ENCODE measurements at regions not wholly inside any gene's neighbourhood (a gene's known extent, or its start where the extent isn't known, plus 50 kb on each side); places are given as distances from the start of the nearest gene placed in this dataset.

DNA sequence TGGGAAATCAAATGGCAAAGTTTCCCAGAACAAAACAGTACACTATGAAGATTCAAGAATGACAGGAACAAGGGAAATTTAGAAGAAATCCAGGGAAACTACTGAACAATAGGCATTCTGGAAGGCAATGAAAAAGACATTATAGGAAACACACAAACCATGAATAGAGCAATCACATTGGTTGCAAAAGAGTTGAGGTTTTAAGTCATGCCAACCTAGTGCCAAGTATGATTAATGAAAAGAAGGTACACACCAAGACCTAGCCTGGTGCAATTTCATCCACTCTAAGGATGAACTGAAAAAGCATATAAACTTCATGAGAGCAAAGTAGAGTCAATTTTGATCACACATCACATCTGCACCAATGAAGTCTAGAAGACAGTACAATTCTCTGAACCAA is 326.9 kb downstream of the PDHA2 start:
- no peaks in the 10 kb centered on the region for H3K36me3 ChIP-seq (ENCODE audit: insufficient read depth, insufficient read length, low read length)
- DNase-seq (ENCODE audit: low read depth, low spot score) = no peak

GRCh38 chr4:96170198-96170597 is 330.3 kb downstream of the PDHA2 start:
- Histone ChIP-seq H3K36me3 (ENCODE audit: insufficient read depth, insufficient read length, low read length) (no peaks in the 10 kb centered on the region), H3K27me3 (ENCODE audit: insufficient read depth, insufficient read length) (no peaks in the 10 kb centered on the region), H3K4me3 (ENCODE audit: insufficient read length, low read depth) (no peak overlapping the region), H3K4me1 (ENCODE audit: insufficient read depth, insufficient read length) (no peaks in the 10 kb centered on the region), H3K9me3 (ENCODE audit: insufficient read depth, low read length) (peaks cover 5% of the 10 kb centered on the region; the same call in 1 of the 2 replicates), H3K9ac (ENCODE audit: insufficient read length, low read depth) (no peak overlapping the region)
- no peak for TF ChIP-seq ZNF274 (IDR thresholded peaks at IDR 0.05; ENCODE audit: low read depth, low read length)
- no peak for DNase-seq (ENCODE audit: low read depth, low spot score)

More for the DNA sequence above, 326.9 kb downstream of the PDHA2 start:
- no peaks in the 10 kb centered on the region for H3K4me1 ChIP-seq (ENCODE audit: insufficient read depth, insufficient read length)
- H3K4me3 ChIP-seq (ENCODE audit: insufficient read length, low read depth) = no peak overlapping the region
- H3K9ac ChIP-seq (ENCODE audit: insufficient read length, low read depth) = no peak overlapping the region
- H3K9me3 ChIP-seq (ENCODE audit: insufficient read depth, low read length) = peaks cover 5% of the 10 kb centered on the region; the same call in 1 of the 2 replicates
- no peaks in the 10 kb centered on the region for H3K27me3 ChIP-seq (ENCODE audit: insufficient read depth, insufficient read length)
- no peak for TF ChIP-seq YY1 (IDR thresholded peaks at IDR 0.05; ENCODE audit: insufficient read depth, insufficient read length)
- TF ChIP-seq SUZ12 (IDR thresholded peaks at IDR 0.05; ENCODE audit: extremely low read depth, insufficient read depth, insufficient read length) = no peak
- TF ChIP-seq ZNF274 (IDR thresholded peaks at IDR 0.05; ENCODE audit: low read depth, low read length) = no peak

DNA sequence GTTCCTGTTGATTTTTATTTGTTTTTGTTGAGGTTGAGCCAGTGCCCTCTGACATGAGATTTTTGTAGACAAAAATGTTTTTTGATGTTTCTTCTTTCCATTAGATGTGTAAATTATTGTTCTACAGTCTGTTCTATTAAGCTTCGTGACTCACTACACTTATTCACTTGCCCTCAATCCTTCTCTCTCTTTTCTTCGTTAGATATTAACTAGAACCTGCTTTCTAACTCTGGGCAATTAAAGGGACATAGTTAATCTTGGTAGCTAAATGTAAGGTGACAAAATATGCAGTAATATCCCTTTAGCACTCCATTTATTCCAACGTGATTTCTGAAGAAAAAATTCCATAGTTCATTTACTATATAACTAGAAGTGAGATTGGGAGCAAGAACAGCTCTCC is 333.9 kb downstream of the PDHA2 start:
- Histone ChIP-seq H3K9me3 (ENCODE audit: insufficient read depth, low read length) (peaks cover 5% of the 10 kb centered on the region; the same call in 1 of the 2 replicates), H3K4me3 (ENCODE audit: insufficient read length, low read depth) (no peak overlapping the region), H3K4me1 (ENCODE audit: insufficient read depth, insufficient read length) (no peaks in the 10 kb centered on the region), H3K36me3 (ENCODE audit: insufficient read depth, insufficient read length, low read length) (no peaks in the 10 kb centered on the region), H3K27me3 (ENCODE audit: insufficient read depth, insufficient read length) (no peaks in the 10 kb centered on the region), H3K9ac (ENCODE audit: insufficient read length, low read depth) (no peak overlapping the region)
- no peak for DNase-seq (ENCODE audit: low read depth, low spot score)
- no peak for TF ChIP-seq SUZ12 (IDR thresholded peaks at IDR 0.05; ENCODE audit: extremely low read depth, insufficient read depth, insufficient read length)
- no peak for TF ChIP-seq ZNF274 (IDR thresholded peaks at IDR 0.05; ENCODE audit: low read depth, low read length)
- no peak for TF ChIP-seq YY1 (IDR thresholded peaks at IDR 0.05; ENCODE audit: insufficient read depth, insufficient read length)

DNA sequence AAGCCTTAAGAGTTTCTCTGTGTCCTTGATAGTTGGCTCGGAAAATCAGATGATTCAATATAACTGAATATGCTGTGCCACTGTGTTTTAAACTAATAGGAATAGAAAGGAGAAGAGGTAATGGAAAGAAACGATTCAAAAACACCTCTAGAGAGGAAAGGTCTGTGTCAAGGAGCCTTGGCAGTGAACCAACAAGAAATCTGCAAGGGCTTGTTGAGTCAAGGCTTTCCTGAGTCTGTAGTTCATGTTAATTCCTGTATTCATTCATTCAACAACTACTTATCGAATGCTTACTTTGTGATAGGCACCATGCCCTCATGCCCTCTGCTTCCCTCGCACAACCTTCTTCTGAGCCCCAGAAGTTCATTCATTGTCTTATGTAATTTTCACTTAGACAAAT is 336.0 kb downstream of the PDHA2 start:
- Histone ChIP-seq H3K4me3 (ENCODE audit: insufficient read length, low read depth) (no peak overlapping the region), H3K4me1 (ENCODE audit: insufficient read depth, insufficient read length) (no peaks in the 10 kb centered on the region), H3K36me3 (ENCODE audit: insufficient read depth, insufficient read length, low read length) (no peaks in the 10 kb centered on the region), H3K9ac (ENCODE audit: insufficient read length, low read depth) (no peak overlapping the region), H3K27me3 (ENCODE audit: insufficient read depth, insufficient read length) (no peaks in the 10 kb centered on the region), H3K9me3 (ENCODE audit: insufficient read depth, low read length) (no peaks in the 10 kb centered on the region)
- no peak for DNase-seq (ENCODE audit: low read depth, low spot score)
- TF ChIP-seq YY1 (IDR thresholded peaks at IDR 0.05; ENCODE audit: insufficient read depth, insufficient read length) (no peak), ZNF274 (IDR thresholded peaks at IDR 0.05; ENCODE audit: low read depth, low read length) (no peak), SUZ12 (IDR thresholded peaks at IDR 0.05; ENCODE audit: extremely low read depth, insufficient read depth, insufficient read length) (no peak)

DNA sequence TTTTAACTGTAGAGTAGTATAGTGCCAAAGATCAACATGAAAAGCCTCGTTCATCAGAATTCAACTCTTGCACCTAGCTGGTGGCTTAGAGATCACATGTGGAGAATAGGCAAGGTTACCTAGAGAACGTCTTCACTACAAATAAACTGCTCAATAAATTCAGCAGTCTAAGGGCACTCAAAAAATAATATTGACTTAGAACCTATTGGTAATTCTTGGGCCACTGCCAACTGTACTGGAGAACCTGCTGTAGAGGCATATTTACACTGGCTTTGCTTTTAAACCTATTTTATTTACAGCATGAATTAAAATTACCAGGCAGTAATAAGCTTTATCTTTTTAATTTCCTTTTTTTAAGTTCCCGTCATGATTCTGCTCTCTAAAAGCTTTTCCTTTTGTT is 343.7 kb downstream of the PDHA2 start:
- TF ChIP-seq SUZ12 (IDR thresholded peaks at IDR 0.05; ENCODE audit: extremely low read depth, insufficient read depth, insufficient read length) = no peak
- Histone ChIP-seq H3K4me1 (ENCODE audit: insufficient read depth, insufficient read length) (no peaks in the 10 kb centered on the region), H3K9me3 (ENCODE audit: insufficient read depth, low read length) (no peaks in the 10 kb centered on the region)

DNA sequence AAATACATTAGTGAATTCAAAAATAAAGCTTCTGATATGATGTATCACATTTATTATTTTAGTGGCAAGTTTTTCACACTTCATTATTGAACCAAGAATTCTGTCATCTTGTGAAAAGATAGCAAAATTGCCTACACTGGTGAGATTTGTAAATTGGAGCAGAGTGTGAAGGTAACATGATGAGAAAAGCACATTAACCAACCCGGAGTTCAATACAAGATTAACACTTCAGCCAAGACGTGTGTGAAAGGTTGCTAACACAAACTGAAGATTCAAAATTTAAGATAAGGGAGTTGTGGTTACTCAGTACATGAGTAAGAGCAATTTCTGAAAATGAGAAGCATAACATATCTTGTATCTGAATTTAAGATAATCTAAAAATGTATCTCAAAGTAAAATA is 346.7 kb downstream of the PDHA2 start:
- H3K4me3 ChIP-seq (ENCODE audit: insufficient read length, low read depth) = no peak overlapping the region
- no peak overlapping the region for H3K9ac ChIP-seq (ENCODE audit: insufficient read length, low read depth)
- H3K4me1 ChIP-seq (ENCODE audit: insufficient read depth, insufficient read length) = no peaks in the 10 kb centered on the region
- no peak for DNase-seq (ENCODE audit: low read depth, low spot score)
- no peaks in the 10 kb centered on the region for H3K9me3 ChIP-seq (ENCODE audit: insufficient read depth, low read length)
- no peaks in the 10 kb centered on the region for H3K36me3 ChIP-seq (ENCODE audit: insufficient read depth, insufficient read length, low read length)
- no peaks in the 10 kb centered on the region for H3K27me3 ChIP-seq (ENCODE audit: insufficient read depth, insufficient read length)
- no peak for TF ChIP-seq SUZ12 (IDR thresholded peaks at IDR 0.05; ENCODE audit: extremely low read depth, insufficient read depth, insufficient read length)
- TF ChIP-seq ZNF274 (IDR thresholded peaks at IDR 0.05; ENCODE audit: low read depth, low read length) = no peak
- TF ChIP-seq YY1 (IDR thresholded peaks at IDR 0.05; ENCODE audit: insufficient read depth, insufficient read length) = no peak

More for the DNA sequence above, 343.7 kb downstream of the PDHA2 start:
- Histone ChIP-seq H3K27me3 (ENCODE audit: insufficient read depth, insufficient read length) (no peaks in the 10 kb centered on the region), H3K4me3 (ENCODE audit: insufficient read length, low read depth) (no peak overlapping the region), H3K9ac (ENCODE audit: insufficient read length, low read depth) (no peak overlapping the region), H3K36me3 (ENCODE audit: insufficient read depth, insufficient read length, low read length) (no peaks in the 10 kb centered on the region)
- DNase-seq (ENCODE audit: low read depth, low spot score) = no peak

GRCh38 chr4:96189761-96190160 is 349.9 kb downstream of the PDHA2 start:
- no peaks in the 10 kb centered on the region for H3K27me3 ChIP-seq (ENCODE audit: insufficient read depth, insufficient read length)
- DNase-seq (ENCODE audit: low read depth, low spot score) = no peak
- no peak overlapping the region for H3K9ac ChIP-seq (ENCODE audit: insufficient read length, low read depth)
- no peaks in the 10 kb centered on the region for H3K9me3 ChIP-seq (ENCODE audit: insufficient read depth, low read length)
- TF ChIP-seq YY1 (IDR thresholded peaks at IDR 0.05; ENCODE audit: insufficient read depth, insufficient read length) (no peak), ZNF274 (IDR thresholded peaks at IDR 0.05; ENCODE audit: low read depth, low read length) (no peak), SUZ12 (IDR thresholded peaks at IDR 0.05; ENCODE audit: extremely low read depth, insufficient read depth, insufficient read length) (no peak)
- H3K36me3 ChIP-seq (ENCODE audit: insufficient read depth, insufficient read length, low read length) = no peaks in the 10 kb centered on the region
- no peaks in the 10 kb centered on the region for H3K4me1 ChIP-seq (ENCODE audit: insufficient read depth, insufficient read length)
- H3K4me3 ChIP-seq (ENCODE audit: insufficient read length, low read depth) = no peak overlapping the region

- no peaks in the 10 kb centered on the region for H3K9me3 ChIP-seq (ENCODE audit: insufficient read depth, low read length)
Measured at GRCh38 chr4:96193061-96193460, 353.2 kb downstream of the PDHA2 start.

More at GRCh38 chr4:96193061-96193460, 353.2 kb downstream of the PDHA2 start:
- Histone ChIP-seq H3K27me3 (ENCODE audit: insufficient read depth, insufficient read length) (no peaks in the 10 kb centered on the region), H3K36me3 (ENCODE audit: insufficient read depth, insufficient read length, low read length) (no peaks in the 10 kb centered on the region), H3K9ac (ENCODE audit: insufficient read length, low read depth) (no peak overlapping the region), H3K4me3 (ENCODE audit: insufficient read length, low read depth) (no peak overlapping the region), H3K4me1 (ENCODE audit: insufficient read depth, insufficient read length) (no peaks in the 10 kb centered on the region)
- TF ChIP-seq YY1 (IDR thresholded peaks at IDR 0.05; ENCODE audit: insufficient read depth, insufficient read length) (no peak), ZNF274 (IDR thresholded peaks at IDR 0.05; ENCODE audit: low read depth, low read length) (no peak), SUZ12 (IDR thresholded peaks at IDR 0.05; ENCODE audit: extremely low read depth, insufficient read depth, insufficient read length) (no peak)
- DNase-seq (ENCODE audit: low read depth, low spot score) = no peak
